Glomerular visceral epithelial cell (primary cell): ENCODE measurements at regions not wholly inside any gene's neighbourhood (a gene's known extent, or its start where the extent isn't known, plus 50 kb on each side); places are given as distances from the start of the nearest gene placed in this dataset.

ENCODE experiments used
- DNase-seq: peaks from one replicate; pipeline ENCODE4 v3.0.0-alpha.2; 2016; ENCODE audit errors: extremely low spot score

DNA sequence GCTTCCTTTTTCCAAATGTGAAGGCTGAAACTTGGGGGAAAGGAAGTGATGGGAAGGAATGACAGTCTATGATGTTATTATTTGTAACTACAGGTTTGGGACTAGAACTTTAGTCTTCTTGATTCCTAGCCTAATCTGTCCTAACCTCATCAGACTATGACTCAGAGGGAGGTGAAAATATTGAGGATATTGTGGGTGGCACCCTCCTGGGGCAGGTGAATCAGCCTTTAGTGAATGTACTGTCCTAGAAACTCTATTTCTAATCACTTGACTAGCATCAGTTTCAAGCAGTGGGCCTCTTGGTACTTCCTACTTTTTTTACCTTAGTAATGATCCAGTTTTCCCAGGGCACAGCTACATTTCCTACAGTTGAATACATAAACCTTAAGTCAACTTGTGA, 829.0 kb upstream of the API5 start:
- DNase-seq, result no peak

GRCh38 chr11:42490506-42490905, 821.3 kb upstream of the API5 start:
- DNase-seq, result no peak

DNA sequence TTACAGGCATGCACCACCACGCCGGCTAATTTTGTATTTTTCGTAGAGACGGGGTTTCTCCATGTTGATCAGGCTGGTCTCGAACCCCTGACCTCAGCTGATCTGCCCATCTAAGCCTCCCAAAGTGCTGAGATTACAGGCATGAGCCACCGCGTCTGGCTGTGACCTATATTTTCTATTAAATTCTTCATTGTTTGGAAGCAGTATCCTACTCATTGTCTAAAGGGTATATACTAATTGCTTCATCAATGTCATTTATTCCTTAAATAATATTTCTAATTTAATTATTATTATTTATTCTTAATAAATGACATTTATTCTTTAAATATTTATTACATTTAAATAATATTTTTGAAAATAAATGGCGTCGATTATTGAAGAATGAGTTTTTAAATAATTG, 817.3 kb upstream of the API5 start:
- DNase-seq, result no peak

DNA sequence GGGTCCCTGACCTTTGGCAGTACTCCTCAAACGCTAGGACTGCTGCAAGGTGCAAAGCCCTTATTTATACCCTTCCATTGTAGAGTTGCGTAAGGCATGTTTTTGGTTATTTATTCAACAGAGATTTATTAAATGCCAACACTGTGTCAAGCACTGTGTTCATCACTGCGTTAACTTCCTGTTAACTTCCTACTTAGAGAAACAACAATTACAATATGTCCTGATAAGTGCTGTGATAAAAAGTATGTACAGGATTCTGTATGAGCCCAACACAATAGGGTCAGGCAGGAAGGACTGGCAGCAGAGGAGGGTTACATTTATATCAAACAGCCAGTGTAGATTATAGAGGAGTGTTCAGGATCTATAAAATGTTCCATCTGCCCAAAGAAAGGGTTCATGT, 812.8 kb upstream of the API5 start:
- no peak for DNase-seq

DNA sequence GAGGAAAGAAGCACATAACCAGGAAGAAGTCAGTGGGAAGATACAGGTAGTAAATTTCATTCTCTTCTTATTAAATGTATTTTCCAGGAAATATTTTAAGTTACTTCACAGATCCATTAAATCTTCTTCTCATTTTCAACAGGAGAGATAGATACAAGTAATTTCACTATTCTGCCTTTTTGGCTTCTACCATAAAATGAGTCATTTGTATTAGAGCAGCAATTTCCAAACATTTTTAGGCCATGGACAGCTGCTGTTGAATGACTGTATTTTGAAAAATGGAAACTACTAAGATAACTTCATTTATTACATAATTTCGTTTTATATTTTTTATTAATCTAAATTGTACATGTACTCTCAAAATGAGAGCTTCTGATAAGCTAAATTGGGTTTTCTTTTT, 809.6 kb upstream of the API5 start:
- no peak for DNase-seq

DNA sequence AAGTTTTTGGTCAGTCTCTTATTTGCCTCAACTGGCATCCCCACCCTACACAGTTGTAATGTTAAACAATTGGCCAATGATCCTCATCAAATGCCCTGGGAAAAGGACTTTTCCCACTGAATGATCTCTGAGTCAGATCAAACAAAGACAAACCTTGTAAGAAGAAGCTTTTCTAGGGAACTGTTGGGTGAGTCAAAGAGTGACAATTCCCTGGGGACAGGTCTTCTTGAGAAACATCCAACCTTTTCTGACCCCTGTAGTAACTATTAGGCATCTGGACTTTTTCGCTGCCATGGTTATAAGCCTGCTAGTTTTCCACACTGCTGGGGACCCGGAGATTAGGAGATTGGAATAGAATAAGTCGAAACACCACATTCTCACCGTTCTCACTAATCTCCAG, 789.8 kb upstream of the API5 start:
- DNase-seq, result no peak

DNA sequence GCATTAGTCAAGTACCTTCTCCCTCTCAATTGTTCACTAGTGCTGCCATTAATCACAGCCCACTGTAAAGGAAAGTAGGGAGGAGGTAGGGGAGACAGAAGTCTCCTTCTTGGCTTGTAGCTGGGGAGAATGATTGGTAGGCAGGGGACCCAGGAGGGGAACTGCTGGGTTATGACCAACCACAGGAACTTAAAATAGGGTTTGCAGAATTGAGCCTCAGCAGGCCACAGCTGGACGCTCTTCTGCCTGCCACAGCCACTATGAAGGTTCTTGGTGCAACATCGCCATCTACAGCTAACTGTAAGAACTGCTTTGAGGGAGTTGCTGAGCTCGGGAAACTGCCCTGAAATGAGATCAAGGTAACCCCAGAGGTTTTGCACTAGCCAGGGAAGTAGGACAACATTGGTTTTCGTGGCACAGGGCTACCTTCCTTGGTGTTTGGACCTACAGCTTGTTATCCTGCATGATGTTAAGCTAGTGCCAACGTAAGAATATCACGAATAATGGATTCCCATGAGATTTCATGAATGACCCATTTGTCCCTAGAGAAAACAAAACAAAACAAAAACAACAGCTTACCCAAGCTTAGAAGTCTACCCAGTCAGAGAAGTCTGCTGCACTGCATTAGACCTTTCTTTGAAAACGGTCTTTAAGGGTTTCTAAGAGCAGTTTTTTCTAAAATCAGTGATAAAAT, 787.1 kb upstream of the API5 start:
- peak; percentile 1 for DNase-seq

GRCh38 chr11:42526426-42526825, 785.4 kb upstream of the API5 start:
- no peak for DNase-seq

DNA sequence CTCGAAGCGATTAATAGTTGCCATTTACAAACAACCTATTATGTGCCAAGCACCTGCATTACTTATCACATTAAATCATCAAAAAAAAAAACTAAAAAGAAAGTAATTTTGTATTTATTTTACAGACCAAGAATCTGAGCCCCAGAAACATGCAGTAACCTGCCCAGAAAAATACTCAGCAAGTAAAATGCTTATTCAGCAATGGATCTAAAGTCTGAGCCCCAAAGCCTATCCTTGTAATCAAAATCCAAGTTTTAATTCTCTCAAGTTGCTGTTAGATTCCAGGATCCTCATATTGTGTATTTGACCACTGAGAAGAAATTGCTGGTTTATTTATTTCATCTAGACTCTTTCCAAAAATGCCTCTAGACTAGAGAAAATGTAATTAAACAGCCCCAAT, 783.3 kb upstream of the API5 start:
- DNase-seq, result no peak

- no peak for DNase-seq
Measured at GRCh38 chr11:42528911-42529310, 782.9 kb upstream of the API5 start.

- no peak for DNase-seq
Measured at GRCh38 chr11:42536611-42537360, 775.0 kb upstream of the API5 start.

- DNase-seq, result no peak
Measured at GRCh38 chr11:42542336-42542735, 769.5 kb upstream of the API5 start.

- DNase-seq, result no peak
Measured at GRCh38 chr11:42543844-42544419, 767.9 kb upstream of the API5 start.

DNA sequence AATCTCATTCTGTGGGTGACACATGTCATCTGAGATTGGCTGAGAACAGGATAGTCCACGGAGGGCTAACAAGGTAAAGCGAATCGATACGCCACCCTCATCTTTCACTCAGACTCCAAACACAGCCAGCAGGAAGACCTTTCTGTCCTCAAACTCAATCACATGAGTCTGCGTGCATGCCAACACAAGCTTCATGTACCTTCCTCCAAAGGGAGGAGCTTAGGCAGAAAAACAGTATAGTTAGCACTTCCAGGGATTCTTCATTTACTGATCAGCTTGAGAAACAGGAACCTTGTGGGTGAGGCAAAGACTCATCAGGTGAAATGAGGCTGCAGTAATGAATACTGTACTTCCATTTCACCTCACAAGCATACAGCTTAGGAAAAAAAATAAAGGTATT, 767.1 kb upstream of the API5 start:
- no peak for DNase-seq

- no peak for DNase-seq
Measured at GRCh38 chr11:42545954-42546353, 765.8 kb upstream of the API5 start.

DNA sequence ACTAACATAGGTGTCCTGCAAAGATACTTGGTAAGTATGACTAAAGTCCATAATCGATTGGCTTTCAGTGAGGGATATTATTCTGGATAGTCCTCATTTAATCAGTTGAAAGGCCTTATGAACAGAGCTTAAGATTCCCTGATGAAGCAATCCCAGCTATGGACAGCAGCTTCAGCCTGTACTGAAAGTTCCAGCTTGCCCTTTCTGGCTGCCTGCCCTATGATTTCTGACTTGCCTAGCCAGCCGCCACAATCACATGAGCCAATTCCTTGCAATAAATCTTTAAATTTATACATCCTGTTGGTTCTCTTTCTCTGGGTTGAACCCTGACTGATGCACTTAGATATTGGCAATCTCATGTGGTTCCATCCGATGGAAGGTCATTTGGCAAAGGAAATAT, 759.0 kb upstream of the API5 start:
- DNase-seq, result no peak

DNA sequence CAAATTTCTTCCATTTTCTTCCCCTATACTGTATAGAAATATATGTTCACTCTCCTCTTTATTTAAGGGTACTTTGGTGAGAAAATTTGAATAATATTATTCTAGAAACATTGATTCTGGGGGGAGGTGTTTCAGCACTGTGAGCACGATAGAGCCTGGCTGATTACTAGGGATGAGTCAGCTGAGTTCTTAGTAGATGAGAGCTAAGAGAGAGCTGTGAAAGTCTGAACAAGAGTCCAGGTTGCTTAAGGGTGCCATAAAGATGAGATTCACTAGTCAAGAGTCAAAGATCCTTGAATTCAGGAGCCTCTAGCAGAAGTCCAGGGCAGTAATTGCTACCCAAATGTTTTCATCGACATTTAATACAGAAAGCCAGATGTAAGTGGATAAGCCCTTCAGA, 756.6 kb upstream of the API5 start:
- DNase-seq, result no peak

- no peak for DNase-seq
Measured at GRCh38 chr11:42571131-42571877, 740.5 kb upstream of the API5 start.

DNA sequence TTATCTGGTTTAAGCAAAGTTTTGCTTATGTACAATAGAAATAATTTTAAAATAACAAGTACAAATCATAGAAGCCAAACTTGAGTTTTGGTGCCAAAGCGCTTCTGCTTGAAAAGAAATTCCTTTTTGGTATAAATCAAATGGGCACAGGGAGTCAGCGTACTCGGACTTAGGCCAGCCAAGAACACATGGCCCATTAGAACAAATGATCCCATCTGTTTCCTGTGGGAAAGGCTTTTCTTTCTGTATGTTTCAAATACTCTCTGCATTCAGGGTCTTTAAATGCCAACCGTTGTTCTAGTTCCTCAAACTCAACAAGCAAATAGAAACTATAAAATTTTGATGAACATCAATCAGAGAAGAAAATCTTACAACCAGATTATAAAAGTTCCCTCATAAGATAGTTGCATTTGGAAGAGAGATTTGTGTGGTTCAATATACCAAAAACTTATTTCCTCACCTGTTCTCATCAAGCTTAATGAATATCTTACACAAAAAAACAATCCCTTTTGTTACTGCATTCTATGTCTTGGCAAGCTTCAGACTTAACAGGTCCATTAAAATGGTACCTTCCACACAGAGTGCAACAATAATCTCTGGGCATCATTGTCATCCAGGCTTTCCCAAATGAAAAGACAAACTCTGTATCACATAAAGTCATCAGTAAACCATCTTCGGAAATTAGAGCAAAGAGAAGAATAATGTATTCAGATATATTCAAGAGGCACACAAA, 739.8 kb upstream of the API5 start:
- DNase-seq, result no peak

- DNase-seq, result no peak
Measured at GRCh38 chr11:42576318-42576717, 735.5 kb upstream of the API5 start.

DNA sequence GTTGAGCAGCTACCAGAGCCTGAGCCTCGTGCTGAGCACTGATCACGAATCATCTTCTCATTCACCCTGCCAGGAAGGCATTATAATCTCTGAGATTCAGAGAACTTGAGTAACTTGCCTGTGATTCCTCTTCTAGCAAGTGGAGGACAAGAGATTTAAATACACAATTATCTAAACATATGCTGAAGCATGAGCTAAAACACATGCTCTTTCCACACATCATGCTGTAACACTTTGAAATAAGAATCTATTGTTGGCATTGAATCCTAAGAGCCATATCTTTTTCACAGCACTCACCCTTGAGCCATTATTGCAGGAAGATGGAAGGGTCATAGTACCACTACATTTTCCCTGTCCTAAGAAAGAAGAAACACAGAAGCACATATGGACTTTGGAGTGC, 722.5 kb upstream of the API5 start:
- DNase-seq, result no peak

DNA sequence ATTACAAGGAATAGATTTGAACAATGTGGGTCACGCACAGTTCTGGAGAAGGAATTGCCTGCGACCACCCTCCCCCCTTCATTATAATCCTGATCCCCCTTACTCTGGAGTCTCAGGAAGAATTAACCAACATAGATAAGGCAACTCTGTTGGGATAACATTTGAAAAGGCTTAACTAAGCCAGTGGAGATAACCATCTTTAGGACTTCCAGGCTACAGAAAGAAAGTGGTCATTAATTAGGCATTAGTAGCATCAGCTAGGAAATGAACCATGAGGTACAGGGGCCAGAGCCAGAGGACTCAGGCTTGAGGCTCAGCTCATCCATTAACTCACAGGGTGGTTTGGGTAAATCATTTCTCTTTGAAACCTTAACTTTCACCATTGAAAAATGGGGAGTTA, 720.0 kb upstream of the API5 start:
- no peak for DNase-seq
